GM18520 (cell line): ENCODE measurements at regions not wholly inside any gene's neighbourhood (a gene's known extent, or its start where the extent isn't known, plus 50 kb on each side); places are given as distances from the start of the nearest gene placed in this dataset.
"Not testable (repeated sequence)": the region's sequence is repeated elsewhere in the genome, so short reads cannot be mapped to it uniquely, and the experiment has no call there.

Experiments
- ATAC-seq: cut with Tn5 transposase; IDR thresholded peaks from one replicate; pipeline ENCODE4 v1.9.1; 2021; ENCODE audit not compliant: unreplicated experiment

GRCh38 chr7:68206946-68207485, 1210.4 kb downstream of the TYW1 start:
- no peak for ATAC-seq

GRCh38 chr7:68207676-68208075, 1211.0 kb downstream of the TYW1 start:
- ATAC-seq: no peak

GRCh38 chr7:68209486-68209885, 1212.9 kb downstream of the TYW1 start:
- ATAC-seq: no peak

- no peak for ATAC-seq
Observed at GRCh38 chr7:68213838-68214237, 1217.2 kb downstream of the TYW1 start.

GRCh38 chr7:68216051-68216450, 1219.4 kb downstream of the TYW1 start:
- ATAC-seq: no peak

- ATAC-seq: no peak
Observed at GRCh38 chr7:68217426-68217825, 1220.8 kb downstream of the TYW1 start.

- ATAC-seq: no peak
Observed at GRCh38 chr7:68218461-68218860, 1221.8 kb downstream of the TYW1 start.

- no peak for ATAC-seq
Observed at GRCh38 chr7:68222311-68222710, 1225.7 kb downstream of the TYW1 start.

- ATAC-seq: no peak
Observed at GRCh38 chr7:68224041-68224741, 1227.6 kb downstream of the TYW1 start.

- ATAC-seq: not testable (repeated sequence)
Observed at GRCh38 chr7:68231011-68231410, 1234.4 kb downstream of the TYW1 start.

GRCh38 chr7:68235937-68236336, 1239.3 kb downstream of the TYW1 start:
- no peak for ATAC-seq

- ATAC-seq: no peak
Observed at GRCh38 chr7:68238204-68238805, 1241.7 kb downstream of the TYW1 start.

GRCh38 chr7:68243128-68243527, 1246.5 kb downstream of the TYW1 start:
- no peak for ATAC-seq

- ATAC-seq: no peak
Observed at GRCh38 chr7:68244389-68244788, 1247.8 kb downstream of the TYW1 start.

GRCh38 chr7:68245688-68246087, 1249.1 kb downstream of the TYW1 start:
- ATAC-seq: no peak

- no peak for ATAC-seq
Observed at GRCh38 chr7:68246189-68246633, 1249.6 kb downstream of the TYW1 start.

- no peak for ATAC-seq
Observed at GRCh38 chr7:68247126-68247525, 1250.5 kb downstream of the TYW1 start.

- no peak for ATAC-seq
Observed at GRCh38 chr7:68247571-68247970, 1250.9 kb downstream of the TYW1 start.

- ATAC-seq: no peak
Observed at GRCh38 chr7:68248973-68249372, 1252.3 kb downstream of the TYW1 start.

GRCh38 chr7:68249611-68250010, 1253.0 kb downstream of the TYW1 start:
- no peak for ATAC-seq

- ATAC-seq: no peak
Observed at GRCh38 chr7:68250143-68250542, 1253.5 kb downstream of the TYW1 start.

GRCh38 chr7:68254815-68255214, 1258.2 kb downstream of the TYW1 start:
- not testable (repeated sequence) for ATAC-seq
